ENCODE measurements at regions not wholly inside any gene's neighbourhood (a gene's known extent, or its start where the extent isn't known, plus 50 kb on each side); places are given as distances from the start of the nearest gene placed in this dataset.

DNA sequence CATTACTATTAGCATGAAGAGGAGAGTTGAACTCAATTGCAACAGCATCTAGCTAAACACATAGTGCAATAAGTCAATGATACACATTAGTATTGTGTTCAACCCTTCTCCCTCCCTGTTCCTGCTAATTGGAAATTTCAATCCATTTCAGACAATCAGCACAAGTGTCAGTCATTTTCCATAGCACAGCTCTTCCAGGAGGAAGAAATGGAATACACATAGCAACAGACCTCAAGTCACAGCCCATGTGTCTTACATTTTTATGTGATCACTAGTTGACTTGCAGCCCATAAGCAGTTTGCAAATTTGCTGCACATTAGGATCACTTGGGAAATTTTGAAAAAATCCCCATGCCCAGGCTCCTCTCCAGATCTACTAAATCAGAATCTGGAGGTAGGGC lies 636.9 kb downstream of the TLE4 start:
- TF ChIP-seq POLR2A (IDR thresholded peaks at IDR 0.05; ENCODE audit: low read depth, low read length) (no peak), MYC (IDR thresholded peaks at IDR 0.05; ENCODE audit: low read depth, low read length) (no peak), GATA2 (IDR thresholded peaks at IDR 0.05; ENCODE audit: insufficient read depth, insufficient read length, low read depth, low read length) (no peak)
- TF ChIP-seq, protein P1, sequence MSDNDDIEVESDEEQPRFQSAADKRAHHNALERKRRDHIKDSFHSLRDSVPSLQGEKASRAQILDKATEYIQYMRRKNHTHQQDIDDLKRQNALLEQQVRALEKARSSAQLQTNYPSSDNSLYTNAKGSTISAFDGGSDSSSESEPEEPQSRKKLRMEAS (IDR thresholded peaks at IDR 0.05; ENCODE audit: insufficient read depth, insufficient read length): no peak
- TF ChIP-seq, protein P2, sequence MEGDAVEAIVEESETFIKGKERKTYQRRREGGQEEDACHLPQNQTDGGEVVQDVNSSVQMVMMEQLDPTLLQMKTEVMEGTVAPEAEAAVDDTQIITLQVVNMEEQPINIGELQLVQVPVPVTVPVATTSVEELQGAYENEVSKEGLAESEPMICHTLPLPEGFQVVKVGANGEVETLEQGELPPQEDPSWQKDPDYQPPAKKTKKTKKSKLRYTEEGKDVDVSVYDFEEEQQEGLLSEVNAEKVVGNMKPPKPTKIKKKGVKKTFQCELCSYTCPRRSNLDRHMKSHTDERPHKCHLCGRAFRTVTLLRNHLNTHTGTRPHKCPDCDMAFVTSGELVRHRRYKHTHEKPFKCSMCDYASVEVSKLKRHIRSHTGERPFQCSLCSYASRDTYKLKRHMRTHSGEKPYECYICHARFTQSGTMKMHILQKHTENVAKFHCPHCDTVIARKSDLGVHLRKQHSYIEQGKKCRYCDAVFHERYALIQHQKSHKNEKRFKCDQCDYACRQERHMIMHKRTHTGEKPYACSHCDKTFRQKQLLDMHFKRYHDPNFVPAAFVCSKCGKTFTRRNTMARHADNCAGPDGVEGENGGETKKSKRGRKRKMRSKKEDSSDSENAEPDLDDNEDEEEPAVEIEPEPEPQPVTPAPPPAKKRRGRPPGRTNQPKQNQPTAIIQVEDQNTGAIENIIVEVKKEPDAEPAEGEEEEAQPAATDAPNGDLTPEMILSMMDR (IDR thresholded peaks at IDR 0.05; ENCODE audit: extremely low read depth in 1 of 2, insufficient read depth in 1 of 2, low read depth in 1 of 2, low read length in 2 of 2): no peak
